ACC112 (cell line): ENCODE measurements at regions not wholly inside any gene's neighbourhood (a gene's known extent, or its start where the extent isn't known, plus 50 kb on each side); places are given as distances from the start of the nearest gene placed in this dataset.

Experiments used
- H2AFZ ChIP-seq: fragments of 200-600 bp; sonication (generic); one replicate; pipeline ENCODE4 v1.6.0; 2017; ENCODE audit warnings: antibody characterized with exemption, low read length; ENCODE audit not compliant: unreplicated experiment
- H3K27ac ChIP-seq: fragments of 200-600 bp; sonication (generic); 2 replicates; pipeline ENCODE4 v1.5.1; 2014; ENCODE audit warnings: low read depth, mild to moderate bottlenecking, antibody characterized with exemption, low read length, moderate library complexity
- H3K27me3 ChIP-seq: fragments of 200-600 bp; sonication (generic); 2 replicates; pipeline ENCODE4 v1.6.1; 2014; ENCODE audit warnings: mild to moderate bottlenecking, antibody characterized with exemption, low read length, moderate library complexity, mixed read lengths; ENCODE audit not compliant: insufficient read depth
- H3K36me3 ChIP-seq: fragments of 200-600 bp; sonication (generic); 2 replicates; pipeline ENCODE4 v1.6.1; 2016; ENCODE audit warnings: mild to moderate bottlenecking, antibody characterized with exemption, low read length, moderate library complexity, mixed read lengths; ENCODE audit not compliant: insufficient read depth
- H3K4me1 ChIP-seq: fragments of 200-600 bp; sonication (generic); one replicate; pipeline ENCODE4 v1.6.1; 2016; ENCODE audit warnings: low read length, mixed read lengths; ENCODE audit not compliant: insufficient read depth, unreplicated experiment, control insufficient read depth
- H3K4me3 ChIP-seq: fragments of 200-600 bp; sonication (generic); 2 replicates; pipeline ENCODE4 v1.5.1; 2014; ENCODE audit warnings: mild to moderate bottlenecking, low read depth, low read length
- H3K79me2 ChIP-seq: fragments of 200-600 bp; sonication (generic); one replicate; pipeline ENCODE4 v1.6.0; 2016; ENCODE audit warnings: low read length; ENCODE audit not compliant: control insufficient read depth, unreplicated experiment, insufficient read depth

- Histone ChIP-seq H3K36me3 (no peaks in the 10 kb centered on the region), H3K27ac (no peak overlapping the region), H2AFZ (no peak overlapping the region), H3K4me3 (no peak overlapping the region), H3K4me1 (no peaks in the 10 kb centered on the region), H3K27me3 (peaks cover 6% of the 10 kb centered on the region; the same call in 1 of the 2 replicates), H3K79me2 (no peaks in the 10 kb centered on the region)
Measured at GRCh38 chr6:54730767-54731630, 115.6 kb upstream of the FAM83B start.

- no peak overlapping the region for H2AFZ ChIP-seq
Measured at GRCh38 chr6:54737247-54737646, 109.3 kb upstream of the FAM83B start.

GRCh38 chr6:54747955-54748354 lies 98.6 kb upstream of the FAM83B start:
- no peak overlapping the region for H3K27ac ChIP-seq
- no peaks in the 10 kb centered on the region for H3K79me2 ChIP-seq
- H2AFZ ChIP-seq: no peak overlapping the region
- no peak overlapping the region for H3K4me3 ChIP-seq
- no peaks in the 10 kb centered on the region for H3K27me3 ChIP-seq
- no peaks in the 10 kb centered on the region for H3K36me3 ChIP-seq
- H3K4me1 ChIP-seq: no peaks in the 10 kb centered on the region

More at GRCh38 chr6:54737247-54737646, 109.3 kb upstream of the FAM83B start:
- Histone ChIP-seq H3K79me2 (no peaks in the 10 kb centered on the region), H3K27ac (no peak overlapping the region), H3K27me3 (no peaks in the 10 kb centered on the region), H3K4me3 (no peak overlapping the region), H3K4me1 (no peaks in the 10 kb centered on the region), H3K36me3 (no peaks in the 10 kb centered on the region)

GRCh38 chr6:54754406-54754805 lies 92.2 kb upstream of the FAM83B start:
- Histone ChIP-seq H3K27me3 (no peaks in the 10 kb centered on the region), H3K36me3 (no peaks in the 10 kb centered on the region), H3K4me3 (no peak overlapping the region), H3K27ac (no peak overlapping the region), H3K79me2 (no peaks in the 10 kb centered on the region), H2AFZ (no peak overlapping the region), H3K4me1 (no peaks in the 10 kb centered on the region)

GRCh38 chr6:54758340-54758739 lies 88.2 kb upstream of the FAM83B start:
- peaks cover 6% of the 10 kb centered on the region; the same call in 1 of the 2 replicates for H3K27me3 ChIP-seq
- H3K27ac ChIP-seq: no peak overlapping the region
- H3K4me1 ChIP-seq: no peaks in the 10 kb centered on the region
- H3K36me3 ChIP-seq: no peaks in the 10 kb centered on the region
- H3K4me3 ChIP-seq: no peak overlapping the region
- no peaks in the 10 kb centered on the region for H3K79me2 ChIP-seq
- no peak overlapping the region for H2AFZ ChIP-seq

- H3K36me3 ChIP-seq: no peaks in the 10 kb centered on the region
- H3K4me1 ChIP-seq: no peaks in the 10 kb centered on the region
- no peaks in the 10 kb centered on the region for H3K79me2 ChIP-seq
- no peak overlapping the region for H3K27ac ChIP-seq
- peaks cover 14% of the 10 kb centered on the region; the same call in 1 of the 2 replicates for H3K27me3 ChIP-seq
- H2AFZ ChIP-seq: no peak overlapping the region
- H3K4me3 ChIP-seq: no peak overlapping the region
Measured at GRCh38 chr6:54768494-54768893, 78.1 kb upstream of the FAM83B start.

GRCh38 chr6:54770328-54770727 lies 76.2 kb upstream of the FAM83B start:
- no peaks in the 10 kb centered on the region for H3K4me1 ChIP-seq
- no peak overlapping the region for H3K4me3 ChIP-seq
- no peak overlapping the region for H2AFZ ChIP-seq
- H3K27me3 ChIP-seq: peaks cover 5% of the 10 kb centered on the region; the same call in 1 of the 2 replicates
- no peaks in the 10 kb centered on the region for H3K36me3 ChIP-seq
- no peak overlapping the region for H3K27ac ChIP-seq
- H3K79me2 ChIP-seq: no peaks in the 10 kb centered on the region

GRCh38 chr6:54771968-54772367 lies 74.6 kb upstream of the FAM83B start:
- no peak overlapping the region for H3K4me3 ChIP-seq
- no peaks in the 10 kb centered on the region for H3K79me2 ChIP-seq
- no peaks in the 10 kb centered on the region for H3K36me3 ChIP-seq
- H3K4me1 ChIP-seq: no peaks in the 10 kb centered on the region
- H3K27me3 ChIP-seq: peaks cover 3% of the 10 kb centered on the region; the same call in 1 of the 2 replicates
- no peak overlapping the region for H2AFZ ChIP-seq
- no peak overlapping the region for H3K27ac ChIP-seq

GRCh38 chr6:54772610-54773009 lies 74.0 kb upstream of the FAM83B start:
- no peak overlapping the region for H3K4me3 ChIP-seq
- H2AFZ ChIP-seq: no peak overlapping the region
- no peak overlapping the region for H3K27ac ChIP-seq
- H3K79me2 ChIP-seq: no peaks in the 10 kb centered on the region
- peaks cover 3% of the 10 kb centered on the region; the same call in 1 of the 2 replicates for H3K27me3 ChIP-seq
- H3K4me1 ChIP-seq: no peaks in the 10 kb centered on the region
- no peaks in the 10 kb centered on the region for H3K36me3 ChIP-seq

- H3K79me2 ChIP-seq: no peaks in the 10 kb centered on the region
Measured at GRCh38 chr6:54775576-54775975, 71.0 kb upstream of the FAM83B start.

GRCh38 chr6:54776891-54777290 lies 69.7 kb upstream of the FAM83B start:
- Histone ChIP-seq H2AFZ (no peak overlapping the region), H3K36me3 (no peaks in the 10 kb centered on the region), H3K4me1 (no peaks in the 10 kb centered on the region), H3K27me3 (peaks cover 3% of the 10 kb centered on the region; the same call in 1 of the 2 replicates), H3K79me2 (no peaks in the 10 kb centered on the region), H3K4me3 (no peak overlapping the region), H3K27ac (no peak overlapping the region)

More at GRCh38 chr6:54775576-54775975, 71.0 kb upstream of the FAM83B start:
- Histone ChIP-seq H3K36me3 (no peaks in the 10 kb centered on the region), H3K27ac (no peak overlapping the region), H3K27me3 (peaks cover 3% of the 10 kb centered on the region; the same call in 1 of the 2 replicates), H3K4me3 (no peak overlapping the region), H3K4me1 (no peaks in the 10 kb centered on the region), H2AFZ (no peak overlapping the region)
